MCF 10A (cell line): ENCODE measurements at regions not wholly inside any gene's neighbourhood (a gene's known extent, or its start where the extent isn't known, plus 50 kb on each side); places are given as distances from the start of the nearest gene placed in this dataset.
"Not testable (repeated sequence)": the region's sequence is repeated elsewhere in the genome, so short reads cannot be mapped to it uniquely, and the experiment has no call there.

Experiments
- BruUV-seq: library from RNA; stranded (reverse); fragments of 400-500 nt; replicated peaks from 2 replicates; lab custom pipeline; 2021; lab: Mats Ljungman, UMichigan
- CTCF ChIA-PET: fragments of 300-600 bp; sonication (Branson Sonifier 250); formaldehyde crosslinking; extraction: SDS; loops from one replicate; lab custom pipeline; 2021; ENCODE audit warnings: antibody characterized with exemption, inconsistent platforms; lab: Yijun Ruan, JAX
- POLR2A ChIA-PET: fragments of 300-600, 350-650 bp; sonication (Branson Sonifier 250); formaldehyde crosslinking; extraction: SDS; loops from one replicate; lab custom pipeline; 2020; ENCODE audit warnings: antibody characterized with exemption, inconsistent platforms; lab: Yijun Ruan, JAX
- DNase-seq: peaks from one replicate; pipeline ENCODE4 v3.0.0-alpha.2; 2018; ENCODE audit not compliant: unreplicated experiment
- H3K27ac Mint-ChIP-seq: one replicate; pipeline ENCODE4 v1.8.0; 2022; ENCODE audit warnings: mild to moderate bottlenecking, low read depth, mixed read lengths; ENCODE audit not compliant: unreplicated experiment
- H3K27me3 Mint-ChIP-seq: one replicate; pipeline ENCODE4 v1.8.0; 2022; ENCODE audit warnings: mixed read lengths; ENCODE audit not compliant: insufficient read depth, unreplicated experiment
- H3K36me3 Mint-ChIP-seq: one replicate; pipeline ENCODE4 v1.8.0; 2022; ENCODE audit warnings: mild to moderate bottlenecking, moderate library complexity, mixed read lengths; ENCODE audit not compliant: insufficient read depth, unreplicated experiment
- H3K4me1 Mint-ChIP-seq: one replicate; pipeline ENCODE4 v1.8.0; 2022; ENCODE audit warnings: mixed read lengths; ENCODE audit not compliant: insufficient read depth, unreplicated experiment
- H3K4me3 Mint-ChIP-seq: one replicate; pipeline ENCODE4 v1.8.0; 2022; ENCODE audit warnings: mild to moderate bottlenecking, moderate library complexity, mixed read lengths; ENCODE audit not compliant: unreplicated experiment
- H3K9me3 Mint-ChIP-seq: one replicate; pipeline ENCODE4 v1.8.0; 2022; ENCODE audit warnings: mixed read lengths; ENCODE audit not compliant: unreplicated experiment
- intact Hi-C: fragments of 100-400 bp; cut with micrococcal nuclease; formaldehyde crosslinking; loops from 2 replicates; pipeline ENCODE4 v1.14.1; 2022

DNA sequence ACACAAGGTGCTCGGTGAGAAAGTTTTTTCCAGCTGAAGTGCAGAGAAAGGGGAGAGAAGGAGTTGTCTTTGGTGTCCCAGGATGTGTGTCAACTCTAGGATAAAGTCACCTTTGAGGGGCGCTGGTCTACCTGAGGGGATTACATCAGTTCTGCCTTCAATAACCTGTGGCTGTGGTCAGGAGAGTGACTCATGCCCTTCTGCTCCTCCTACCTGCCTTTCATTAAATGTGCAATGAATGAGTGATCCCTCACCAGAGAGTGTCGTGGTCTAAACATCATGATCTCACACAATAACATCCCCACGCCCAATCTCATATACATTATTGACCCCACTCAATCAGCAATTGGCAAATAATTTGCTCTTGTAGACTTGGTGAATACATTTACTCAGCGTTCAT is 156.4 kb downstream of the POTEB start:
- intact Hi-C loops, H3K36me3 Mint-ChIP-seq, H3K9me3 Mint-ChIP-seq, BruUV-seq, CTCF ChIA-PET, H3K27me3 Mint-ChIP-seq, H3K4me1 Mint-ChIP-seq, H3K27ac Mint-ChIP-seq, POLR2A ChIA-PET, H3K4me3 Mint-ChIP-seq, DNase-seq: not testable (repeated sequence)

DNA sequence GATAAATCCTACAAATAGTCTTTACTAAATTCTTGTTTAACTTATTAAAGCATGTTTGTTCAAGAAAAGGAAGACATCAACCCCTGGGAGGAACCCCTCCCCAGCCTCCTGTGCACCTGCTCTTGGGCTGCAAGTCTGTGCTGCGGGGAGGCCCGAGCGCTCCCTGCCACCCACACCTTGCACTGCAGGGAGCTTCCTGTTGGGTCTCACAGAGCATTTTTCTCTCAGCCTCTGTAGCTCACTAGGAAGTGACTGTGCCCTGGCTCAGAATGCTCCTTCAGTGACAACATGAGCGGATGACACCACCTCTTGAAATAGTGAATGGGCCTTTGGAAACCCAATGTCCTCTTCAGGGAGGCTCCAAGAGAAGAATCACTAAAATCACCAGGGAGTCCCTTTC is 158.8 kb downstream of the POTEB start:
- H3K4me1 Mint-ChIP-seq, H3K27ac Mint-ChIP-seq, BruUV-seq, DNase-seq, CTCF ChIA-PET, POLR2A ChIA-PET, H3K4me3 Mint-ChIP-seq, intact Hi-C loops, H3K27me3 Mint-ChIP-seq, H3K36me3 Mint-ChIP-seq, H3K9me3 Mint-ChIP-seq: not testable (repeated sequence)

DNA sequence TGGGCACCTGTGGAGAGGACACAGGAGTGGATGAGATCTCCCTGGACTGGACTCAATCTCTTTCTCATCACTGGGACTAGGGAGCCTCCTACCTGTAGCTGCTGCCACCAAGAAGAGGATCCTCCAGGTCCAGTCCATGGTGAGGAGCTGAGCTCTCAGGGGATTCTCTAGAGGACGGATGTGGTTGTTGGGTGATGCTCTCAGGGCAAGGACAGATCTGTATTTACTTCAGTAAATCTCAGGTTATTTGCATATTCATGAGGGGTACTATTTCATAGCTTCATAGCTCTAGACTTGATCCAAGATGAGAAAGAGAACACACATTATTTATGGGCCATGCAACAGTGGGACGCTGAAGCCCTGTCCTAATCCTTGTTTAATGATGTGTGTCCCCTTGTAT is 159.4 kb downstream of the POTEB start:
- H3K36me3 Mint-ChIP-seq, H3K27me3 Mint-ChIP-seq, intact Hi-C loops, H3K4me3 Mint-ChIP-seq, H3K9me3 Mint-ChIP-seq, H3K27ac Mint-ChIP-seq, POLR2A ChIA-PET, H3K4me1 Mint-ChIP-seq, CTCF ChIA-PET, BruUV-seq, DNase-seq: not testable (repeated sequence)

DNA sequence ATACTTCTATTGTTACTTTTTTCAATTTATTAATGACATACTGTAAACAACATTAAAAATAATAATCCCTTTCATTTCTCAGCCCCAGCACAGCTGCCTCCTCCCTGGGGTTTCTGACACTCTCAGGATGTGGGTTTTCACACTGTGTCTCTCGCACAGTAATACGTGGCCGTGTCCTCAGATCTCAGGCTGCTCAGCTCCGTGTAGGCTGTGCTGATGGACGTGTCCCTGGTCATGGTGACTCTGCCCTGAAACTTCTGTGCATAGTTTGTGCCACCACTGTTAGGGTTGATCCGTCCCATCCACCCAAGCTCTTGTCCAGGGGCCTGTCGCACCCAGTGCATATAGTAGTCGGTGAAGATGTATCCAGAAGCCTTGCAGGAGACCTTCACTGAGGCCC is 159.9 kb downstream of the POTEB start:
- DNase-seq, H3K27ac Mint-ChIP-seq, H3K36me3 Mint-ChIP-seq, H3K4me1 Mint-ChIP-seq, H3K27me3 Mint-ChIP-seq, H3K9me3 Mint-ChIP-seq, intact Hi-C loops, BruUV-seq, H3K4me3 Mint-ChIP-seq, POLR2A ChIA-PET, CTCF ChIA-PET: not testable (repeated sequence)

DNA sequence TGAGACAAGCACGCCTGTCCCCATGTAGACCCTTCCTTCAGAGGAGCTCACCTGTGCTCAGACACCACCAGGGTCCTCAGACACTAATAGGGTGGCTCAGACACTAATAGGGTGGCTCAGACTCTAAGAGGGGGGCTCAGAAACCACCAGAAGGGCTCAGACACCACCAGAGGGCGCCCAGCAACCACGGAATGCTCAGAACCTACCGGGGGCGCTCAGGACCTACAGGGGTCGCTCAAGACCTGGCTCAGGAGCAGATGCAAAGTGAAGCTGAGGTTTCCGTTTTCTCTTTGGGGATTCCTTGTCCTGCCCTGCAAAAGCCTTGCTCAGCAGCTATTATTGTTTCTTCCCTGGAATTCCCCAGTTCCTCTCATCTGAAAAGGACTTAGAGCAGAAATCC is 172.1 kb downstream of the POTEB start:
- intact Hi-C loops, H3K36me3 Mint-ChIP-seq, BruUV-seq, DNase-seq, CTCF ChIA-PET, H3K27ac Mint-ChIP-seq, H3K4me3 Mint-ChIP-seq, H3K27me3 Mint-ChIP-seq, H3K9me3 Mint-ChIP-seq, POLR2A ChIA-PET, H3K4me1 Mint-ChIP-seq: not testable (repeated sequence)

DNA sequence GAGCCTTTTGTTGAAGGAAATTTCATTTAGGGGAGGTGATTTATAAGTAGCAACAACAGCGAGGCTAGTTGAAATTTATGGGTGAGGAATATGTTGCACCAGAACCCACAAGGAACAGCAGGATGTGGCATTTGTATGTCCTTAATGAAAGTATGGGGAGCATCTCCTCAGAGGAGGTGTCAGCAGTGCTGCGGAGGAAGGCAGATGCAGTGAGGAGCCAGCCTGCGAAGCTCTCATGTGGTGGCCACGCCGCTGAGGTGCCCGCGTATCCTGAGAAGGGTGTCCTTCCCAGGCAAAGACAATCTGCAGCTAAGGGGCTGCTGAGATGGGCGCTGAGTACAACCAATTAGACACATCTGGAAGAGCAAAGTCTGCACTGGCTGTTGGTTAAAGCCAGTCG is 178.9 kb downstream of the POTEB start:
- intact Hi-C loops, BruUV-seq, H3K27me3 Mint-ChIP-seq, POLR2A ChIA-PET, H3K4me3 Mint-ChIP-seq, H3K36me3 Mint-ChIP-seq, H3K27ac Mint-ChIP-seq, H3K4me1 Mint-ChIP-seq, H3K9me3 Mint-ChIP-seq, DNase-seq, CTCF ChIA-PET: not testable (repeated sequence)

DNA sequence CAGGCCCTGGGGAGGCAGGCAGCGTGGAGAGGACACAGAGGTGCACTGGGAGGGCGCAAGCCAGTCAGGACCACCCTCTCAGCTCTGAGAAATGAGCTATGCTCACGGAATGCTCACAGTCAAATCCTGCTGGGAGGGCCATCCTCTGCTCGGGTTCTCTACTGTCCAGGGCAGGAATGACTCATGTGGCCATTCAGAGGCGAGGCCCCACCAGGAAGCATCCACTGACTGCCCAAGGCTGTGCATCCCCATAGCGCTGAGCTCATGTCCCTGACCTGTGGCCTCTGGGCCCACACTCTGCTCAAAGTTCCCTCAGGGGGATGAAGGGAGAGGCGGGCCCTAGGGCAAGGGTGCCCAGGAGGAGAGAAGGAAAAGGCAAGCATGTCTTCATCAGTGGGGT is 182.4 kb downstream of the POTEB start:
- POLR2A ChIA-PET, H3K4me3 Mint-ChIP-seq, H3K4me1 Mint-ChIP-seq, H3K36me3 Mint-ChIP-seq, BruUV-seq, H3K27me3 Mint-ChIP-seq, H3K27ac Mint-ChIP-seq, H3K9me3 Mint-ChIP-seq, intact Hi-C loops, CTCF ChIA-PET, DNase-seq: not testable (repeated sequence)

DNA sequence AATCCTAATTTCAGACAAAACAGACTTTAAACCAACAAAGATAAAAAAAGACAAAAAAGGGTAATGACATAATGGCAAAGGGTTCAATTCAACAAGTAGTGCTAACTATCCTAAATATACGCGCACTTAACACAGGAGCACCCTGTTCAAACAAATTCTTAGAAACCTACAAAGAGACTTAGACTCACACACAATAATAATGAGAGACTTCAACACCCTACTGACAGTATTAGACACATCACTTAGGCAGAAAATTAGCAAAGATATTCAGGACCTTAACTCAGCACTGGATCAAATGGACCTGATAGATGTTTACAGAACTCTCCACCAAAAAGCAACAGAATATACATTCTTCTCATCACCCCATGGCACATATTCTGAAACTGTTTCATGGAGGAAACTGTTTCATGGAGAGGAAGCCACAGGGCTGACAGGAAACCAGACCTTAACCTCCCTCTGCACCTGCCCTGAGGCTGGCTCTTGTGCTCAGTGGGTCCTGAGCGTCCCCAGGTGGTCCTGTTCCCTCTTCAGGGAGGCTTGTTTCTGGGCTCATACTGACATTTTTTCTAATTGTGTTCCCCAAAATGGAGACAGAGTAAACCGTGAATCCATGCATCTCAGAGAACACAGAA is 184.9 kb downstream of the POTEB start:
- CTCF ChIA-PET, H3K27me3 Mint-ChIP-seq, H3K36me3 Mint-ChIP-seq, intact Hi-C loops, BruUV-seq, DNase-seq, H3K4me3 Mint-ChIP-seq, H3K9me3 Mint-ChIP-seq, POLR2A ChIA-PET, H3K27ac Mint-ChIP-seq, H3K4me1 Mint-ChIP-seq: not testable (repeated sequence)

DNA sequence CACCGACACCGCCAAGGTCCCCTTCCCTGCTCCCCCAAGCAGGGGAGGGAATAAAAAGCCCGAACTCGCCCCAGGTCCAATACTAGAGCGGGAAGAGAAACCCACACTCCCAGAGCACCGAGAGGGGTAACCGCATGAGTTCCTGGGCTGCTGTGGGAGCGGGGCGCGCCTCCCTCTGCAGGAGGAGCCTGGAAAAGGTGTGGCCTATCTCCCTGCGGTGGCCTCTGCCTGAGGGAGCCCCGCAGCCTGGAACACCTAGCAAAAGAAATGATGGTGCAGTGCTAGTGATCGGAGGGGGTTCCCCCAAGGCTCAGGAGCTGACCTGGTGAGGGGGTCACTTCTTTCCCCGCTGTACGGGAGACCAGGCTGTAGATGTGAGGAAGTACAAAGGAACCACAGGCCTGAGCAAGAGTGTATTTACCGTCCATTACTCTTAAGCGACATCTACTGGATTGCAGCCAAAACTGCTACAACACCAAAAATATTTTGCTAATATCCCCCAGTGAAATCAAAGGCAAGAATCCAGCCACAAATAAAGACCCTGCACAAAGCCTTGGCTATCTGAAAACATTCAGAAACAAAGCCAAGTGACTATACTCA is 216.6 kb upstream of the POTEB3 start:
- POLR2A ChIA-PET, H3K4me3 Mint-ChIP-seq, H3K27me3 Mint-ChIP-seq, H3K27ac Mint-ChIP-seq, BruUV-seq, DNase-seq, H3K36me3 Mint-ChIP-seq, CTCF ChIA-PET, intact Hi-C loops, H3K9me3 Mint-ChIP-seq, H3K4me1 Mint-ChIP-seq: not testable (repeated sequence)
